Neuronal stem cell (in vitro differentiated cells): ENCODE measurements at regions not wholly inside any gene's neighbourhood (a gene's known extent, or its start where the extent isn't known, plus 50 kb on each side); places are given as distances from the start of the nearest gene placed in this dataset.

Experiments
- DNase-seq: peaks from one replicate; pipeline ENCODE4 v3.0.0-alpha.2; 2013; ENCODE audit warnings: low spot score
- H2AFZ ChIP-seq: one replicate; pipeline ENCODE4 v1.6.1; 2013; ENCODE audit warnings: mild to moderate bottlenecking, low read length, inconsistent platforms
- H2AK5ac ChIP-seq: 2 replicates; pipeline ENCODE4 v1.6.1; 2013; ENCODE audit warnings: low read depth, mild to moderate bottlenecking, inconsistent platforms, low read length, moderate library complexity, mixed read lengths
- H2BK120ac ChIP-seq: 2 replicates; pipeline ENCODE4 v1.6.1; 2013; ENCODE audit warnings: low read depth, mild to moderate bottlenecking, inconsistent platforms, low read length, moderate library complexity, mixed read lengths
- H2BK12ac ChIP-seq: one replicate; pipeline ENCODE4 v1.6.1; 2013; ENCODE audit warnings: low read length, inconsistent platforms
- H2BK15ac ChIP-seq: 2 replicates; pipeline ENCODE4 v1.6.1; 2013; ENCODE audit warnings: mild to moderate bottlenecking, low read length, inconsistent platforms, mixed read lengths
- H2BK5ac ChIP-seq: one replicate; pipeline ENCODE4 v1.6.1; 2013; ENCODE audit warnings: inconsistent platforms, mild to moderate bottlenecking, low read length, moderate library complexity
- H3K14ac ChIP-seq: one replicate; pipeline ENCODE4 v1.6.1; 2013; ENCODE audit warnings: low read length, inconsistent platforms
- H3K18ac ChIP-seq: 2 replicates; pipeline ENCODE4 v1.6.1; 2013; ENCODE audit warnings: low read length, inconsistent platforms
- H3K23ac ChIP-seq: 2 replicates; pipeline ENCODE4 v1.6.1; 2013; ENCODE audit warnings: low read depth, mild to moderate bottlenecking, mixed read lengths, low read length, inconsistent platforms; ENCODE audit not compliant: poor library complexity
- H3K27ac ChIP-seq: replicated peaks from 3 replicates; pipeline ENCODE4 v1.5.1; 2013; ENCODE audit warnings: low read length, inconsistent platforms
- H3K27me3 ChIP-seq, 3 experiments: 2 replicates each; pipeline ENCODE4 v1.6.1; 2013; ENCODE audit warnings: low read length in 3 of 3, mild to moderate bottlenecking in 2 of 3, inconsistent platforms in 1 of 3, low read depth in 1 of 3, mixed read lengths in 1 of 3, moderate library complexity in 1 of 3; ENCODE audit not compliant: control insufficient read depth in 3 of 3, insufficient read depth in 3 of 3
- H3K36me3 ChIP-seq, 2 donors: replicated peaks in 1 of 2; 2 replicates each; pipeline ENCODE4 v1.6.1; 2013; ENCODE audit warnings: low read length in 2 of 2; ENCODE audit not compliant: control insufficient read depth in 2 of 2, insufficient read depth in 2 of 2
- H3K4ac ChIP-seq: 2 replicates; pipeline ENCODE4 v1.6.1; 2013; ENCODE audit warnings: inconsistent platforms, mild to moderate bottlenecking, low read length, moderate library complexity
- H3K4me1 ChIP-seq, 2 donors: 1 replicate in 1 of 2; 2 replicates in 1 of 2; pipeline ENCODE4 v1.6.1; 2013; ENCODE audit warnings: low read length in 2 of 2, low read depth in 1 of 2; ENCODE audit not compliant: control insufficient read depth in 2 of 2, insufficient read depth in 1 of 2
- H3K4me2 ChIP-seq: one replicate; pipeline ENCODE4 v1.6.1; 2013; ENCODE audit warnings: mild to moderate bottlenecking, low read length, inconsistent platforms; ENCODE audit not compliant: insufficient read depth, poor library complexity, severe bottlenecking
- H3K4me3 ChIP-seq, 2 donors: 2 replicates each; pipeline ENCODE4 v1.5.1; 2013; ENCODE audit warnings: low read length in 2 of 2, mild to moderate bottlenecking in 2 of 2, inconsistent platforms in 1 of 2, moderate library complexity in 1 of 2
- H3K79me1 ChIP-seq: one replicate; pipeline ENCODE4 v1.6.1; 2013; ENCODE audit warnings: low read depth, mild to moderate bottlenecking, inconsistent platforms, low read length, moderate library complexity
- H3K9ac ChIP-seq: one replicate; pipeline ENCODE4 v1.6.1; 2013; ENCODE audit warnings: mild to moderate bottlenecking, low read depth, low read length, inconsistent platforms; ENCODE audit not compliant: poor library complexity
- H3K9me3 ChIP-seq, 2 donors: replicated peaks in 1 of 2; 2 replicates each; pipeline versions ENCODE3 to v1.6.1; 2013; ENCODE audit warnings: low read length in 2 of 2, mild to moderate bottlenecking in 2 of 2, inconsistent platforms in 1 of 2, low read depth in 1 of 2, mixed read lengths in 1 of 2, moderate library complexity in 1 of 2; ENCODE audit not compliant: control insufficient read depth in 2 of 2, insufficient read depth in 1 of 2
- H4K8ac ChIP-seq: one replicate; pipeline ENCODE4 v1.6.1; 2013; ENCODE audit warnings: low read depth, mild to moderate bottlenecking, inconsistent platforms, low read length, moderate library complexity
- H4K91ac ChIP-seq: one replicate; pipeline ENCODE4 v1.6.1; 2013; ENCODE audit warnings: low read length, low read depth, mild to moderate bottlenecking, inconsistent platforms; ENCODE audit not compliant: poor library complexity
- WGBS, 2 donors: extraction: QIAGEN DNeasy Blood & Tissue Kit; methylation state at CpG; one replicate each; pipeline ENCODE4 v1.1.7; 2013; ENCODE audit warnings: missing lambda C conversion rate in 2 of 2, mixed read lengths in 1 of 2; ENCODE audit not compliant: insufficient read length in 2 of 2, insufficient replicate concordance in 1 of 2; ENCODE audit errors: extremely low coverage in 2 of 2; 5-methylcytosine and 5-hydroxymethylcytosine counted together

DNA sequence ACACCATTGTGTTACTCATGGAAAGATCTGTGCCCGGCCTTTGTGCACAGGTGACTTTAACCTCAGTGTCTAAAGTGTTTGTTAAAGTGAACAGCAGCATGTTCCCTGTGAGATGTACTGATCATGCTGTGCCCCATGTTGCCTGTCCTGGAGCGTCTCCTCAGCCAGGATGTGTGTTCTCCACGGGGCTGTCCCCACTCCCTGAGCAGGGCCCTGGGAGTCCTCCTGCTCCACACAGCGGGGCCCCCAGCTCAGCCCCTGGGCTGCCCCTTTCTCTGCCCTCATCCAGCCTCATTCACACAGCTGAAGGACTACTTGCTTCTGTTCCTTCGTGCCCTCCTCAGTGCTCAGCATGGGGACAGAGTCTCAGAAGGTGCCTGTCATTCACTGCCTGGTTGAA is 131.5 kb downstream of the SLC38A6 start:
- no peak overlapping the region for H3K23ac ChIP-seq
- peak overlapping the region; percentile 20 for H4K91ac ChIP-seq
- peaks cover 0 to 1% of the 10 kb centered on the region in 2 donors for H3K36me3 ChIP-seq
- no peaks in the 10 kb centered on the region for H3K27me3 ChIP-seq
- H2BK15ac ChIP-seq, result no peak overlapping the region
- H3K27ac ChIP-seq, result no peak overlapping the region
- no peak overlapping the region for H3K4ac ChIP-seq
- peak overlapping the region; percentile 35 for H2AK5ac ChIP-seq
- WGBS, 2 donors, result no CpG with 5 or more reads among the region's 5 CpGs
- H3K79me1 ChIP-seq, result no peaks in the 10 kb centered on the region
- H2BK120ac ChIP-seq, result no peak overlapping the region
- H3K4me2 ChIP-seq, result no peak overlapping the region
- H2AFZ ChIP-seq, result no peak overlapping the region
- H2BK12ac ChIP-seq, result no peak overlapping the region
- DNase-seq, result no peak
- H3K18ac ChIP-seq, result peak overlapping the region; percentile 49
- H3K14ac ChIP-seq, result no peak overlapping the region
- H3K4me1 ChIP-seq, result peaks cover 5 to 12% of the 10 kb centered on the region in 2 donors
- no peak overlapping the region for H3K4me3 ChIP-seq
- H4K8ac ChIP-seq, result no peak overlapping the region
- H3K9ac ChIP-seq, result no peak overlapping the region
- no peak overlapping the region for H2BK5ac ChIP-seq
- H3K9me3 ChIP-seq, result peaks cover 5 to 14% of the 10 kb centered on the region in 2 donors

DNA sequence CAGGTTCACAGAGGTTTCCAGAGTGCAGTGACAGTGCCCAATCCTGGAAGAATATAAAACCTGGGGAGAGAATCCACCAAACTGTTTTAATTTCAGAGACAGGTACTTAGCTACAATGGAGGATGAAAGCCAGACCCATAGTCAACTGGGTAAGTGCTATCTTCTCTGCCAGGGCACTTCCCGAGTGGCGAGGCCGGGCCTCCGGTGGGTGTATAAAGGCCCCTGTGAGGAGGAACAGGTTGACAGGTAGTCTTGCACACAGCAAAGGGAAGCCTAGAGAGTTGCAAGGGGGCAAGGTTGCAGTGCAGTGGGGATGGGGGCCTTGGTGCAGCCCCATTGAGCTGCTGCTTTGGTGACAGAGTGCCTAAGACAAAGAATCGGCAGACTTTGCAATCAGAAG is 130.7 kb downstream of the SLC38A6 start:
- no peak overlapping the region for H3K23ac ChIP-seq

GRCh38 chr14:61111209-61111665 is 130.2 kb downstream of the SLC38A6 start:
- Histone ChIP-seq H3K79me1 (no peaks in the 10 kb centered on the region), H4K8ac (no peak overlapping the region), H3K36me3 (peaks cover 0 to 1% of the 10 kb centered on the region in 2 donors), H3K4me2 (no peak overlapping the region), H4K91ac (no peak overlapping the region), H3K4me1 (peaks cover 5 to 12% of the 10 kb centered on the region in 2 donors), H3K23ac (no peak overlapping the region), H3K9ac (no peak overlapping the region), H3K9me3 (peaks cover 5 to 14% of the 10 kb centered on the region in 2 donors), H2AFZ (peak overlapping the region; percentile 70), H2AK5ac (no peak overlapping the region), H3K14ac (no peak overlapping the region), H2BK15ac (no peak overlapping the region), H3K27me3 (no peaks in the 10 kb centered on the region), H2BK12ac (no peak overlapping the region), H2BK5ac (no peak overlapping the region), H3K27ac (no peak overlapping the region), H3K4me3 (no peak overlapping the region), H3K4ac (no peak overlapping the region), H2BK120ac (no peak overlapping the region), H3K18ac (peak overlapping the region; percentile 15)
- no peak for DNase-seq
- WGBS, 2 donors, result no CpG with 5 or more reads among the region's 23 CpGs

More for the DNA sequence above, 130.7 kb downstream of the SLC38A6 start:
- WGBS, 2 donors, result no CpG with 5 or more reads among the region's 5 CpGs
- H3K4ac ChIP-seq, result no peak overlapping the region
- H2BK15ac ChIP-seq, result no peak overlapping the region
- H4K8ac ChIP-seq, result no peak overlapping the region
- no peak overlapping the region for H3K9ac ChIP-seq
- H2AFZ ChIP-seq, result no peak overlapping the region
- H3K36me3 ChIP-seq, result peaks cover 0 to 1% of the 10 kb centered on the region in 2 donors
- H3K27ac ChIP-seq, result no peak overlapping the region
- no peaks in the 10 kb centered on the region for H3K27me3 ChIP-seq
- H2BK5ac ChIP-seq, result no peak overlapping the region
- H3K79me1 ChIP-seq, result no peaks in the 10 kb centered on the region
- H3K14ac ChIP-seq, result no peak overlapping the region
- no peak overlapping the region for H3K4me2 ChIP-seq
- H2BK12ac ChIP-seq, result no peak overlapping the region
- H3K9me3 ChIP-seq, result peaks cover 5 to 14% of the 10 kb centered on the region in 2 donors
- H4K91ac ChIP-seq, result no peak overlapping the region
- peaks cover 5 to 12% of the 10 kb centered on the region in 2 donors for H3K4me1 ChIP-seq
- H3K18ac ChIP-seq, result no peak overlapping the region
- no peak for DNase-seq
- no peak overlapping the region for H2AK5ac ChIP-seq
- no peak overlapping the region for H2BK120ac ChIP-seq
- peak overlapping the region in 1 of 2 donors; percentile 57 for H3K4me3 ChIP-seq

GRCh38 chr14:61110316-61111082 is 129.5 kb downstream of the SLC38A6 start:
- Histone ChIP-seq H3K27ac (no peak overlapping the region), H3K9ac (no peak overlapping the region), H3K18ac (no peak overlapping the region), H3K27me3 (no peaks in the 10 kb centered on the region), H3K23ac (no peak overlapping the region), H3K4me3 (no peak overlapping the region), H3K14ac (no peak overlapping the region), H2AK5ac (no peak overlapping the region), H4K91ac (no peak overlapping the region), H3K36me3 (peaks cover 0 to 1% of the 10 kb centered on the region in 2 donors), H3K4me2 (no peak overlapping the region), H3K9me3 (peaks cover 5 to 14% of the 10 kb centered on the region in 2 donors), H3K4ac (no peak overlapping the region), H3K4me1 (peaks cover 5 to 12% of the 10 kb centered on the region in 2 donors), H2AFZ (peak overlapping the region; percentile 70), H2BK120ac (no peak overlapping the region), H2BK15ac (no peak overlapping the region), H3K79me1 (no peaks in the 10 kb centered on the region), H2BK5ac (no peak overlapping the region), H2BK12ac (no peak overlapping the region), H4K8ac (no peak overlapping the region)
- no CpG with 5 or more reads among the region's 9 CpGs for WGBS, 2 donors
- no peak for DNase-seq
